ENCODE measurements at regions not wholly inside any gene's neighbourhood (a gene's known extent, or its start where the extent isn't known, plus 50 kb on each side); places are given as distances from the start of the nearest gene placed in this dataset.

GRCh38 chr2:142188562-142188961 is 57.7 kb upstream of the LRP1B start (continued):
- TF ChIP-seq, protein P1, sequence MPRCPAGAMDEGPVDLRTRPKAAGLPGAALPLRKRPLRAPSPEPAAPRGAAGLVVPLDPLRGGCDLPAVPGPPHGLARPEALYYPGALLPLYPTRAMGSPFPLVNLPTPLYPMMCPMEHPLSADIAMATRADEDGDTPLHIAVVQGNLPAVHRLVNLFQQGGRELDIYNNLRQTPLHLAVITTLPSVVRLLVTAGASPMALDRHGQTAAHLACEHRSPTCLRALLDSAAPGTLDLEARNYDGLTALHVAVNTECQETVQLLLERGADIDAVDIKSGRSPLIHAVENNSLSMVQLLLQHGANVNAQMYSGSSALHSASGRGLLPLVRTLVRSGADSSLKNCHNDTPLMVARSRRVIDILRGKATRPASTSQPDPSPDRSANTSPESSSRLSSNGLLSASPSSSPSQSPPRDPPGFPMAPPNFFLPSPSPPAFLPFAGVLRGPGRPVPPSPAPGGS (IDR thresholded peaks at IDR 0.05): no peak
- TF ChIP-seq HOXB13 (CRISPR knock-in tag; IDR thresholded peaks at IDR 0.05; ENCODE audit: low read depth) (peak; percentile 93; the same call in 1 of the 2 replicates), EP300 (IDR thresholded peaks at IDR 0.05) (no peak), MAFK (IDR thresholded peaks at IDR 0.05; ENCODE audit: partially characterized antibody) (peak; percentile 67), CHD4 (IDR thresholded peaks at IDR 0.05; ENCODE audit: borderline replicate concordance) (no peak), ZNF302 (CRISPR knock-in tag; IDR thresholded peaks at IDR 0.05) (peak; percentile 79; the same call in 1 of the 2 replicates)
- TF ChIP-seq, protein P2, sequence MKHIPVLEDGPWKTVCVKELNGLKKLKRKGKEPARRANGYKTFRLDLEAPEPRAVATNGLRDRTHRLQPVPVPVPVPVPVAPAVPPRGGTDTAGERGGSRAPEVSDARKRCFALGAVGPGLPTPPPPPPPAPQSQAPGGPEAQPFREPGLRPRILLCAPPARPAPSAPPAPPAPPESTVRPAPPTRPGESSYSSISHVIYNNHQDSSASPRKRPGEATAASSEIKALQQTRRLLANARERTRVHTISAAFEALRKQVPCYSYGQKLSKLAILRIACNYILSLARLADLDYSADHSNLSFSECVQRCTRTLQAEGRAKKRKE (CRISPR knock-in tag; IDR thresholded peaks at IDR 0.05; ENCODE audit: low read depth): peak; percentile 97

GRCh38 chr2:142180820-142181533 is 50.2 kb upstream of the LRP1B start:
- H3K4me1 ChIP-seq: peaks cover 9% of the 10 kb centered on the region
- 70% methylated on average over 22 of the region's 22 CpGs for WGBS (ENCODE audit: missing lambda C conversion rate)
- TF ChIP-seq, protein P3, sequence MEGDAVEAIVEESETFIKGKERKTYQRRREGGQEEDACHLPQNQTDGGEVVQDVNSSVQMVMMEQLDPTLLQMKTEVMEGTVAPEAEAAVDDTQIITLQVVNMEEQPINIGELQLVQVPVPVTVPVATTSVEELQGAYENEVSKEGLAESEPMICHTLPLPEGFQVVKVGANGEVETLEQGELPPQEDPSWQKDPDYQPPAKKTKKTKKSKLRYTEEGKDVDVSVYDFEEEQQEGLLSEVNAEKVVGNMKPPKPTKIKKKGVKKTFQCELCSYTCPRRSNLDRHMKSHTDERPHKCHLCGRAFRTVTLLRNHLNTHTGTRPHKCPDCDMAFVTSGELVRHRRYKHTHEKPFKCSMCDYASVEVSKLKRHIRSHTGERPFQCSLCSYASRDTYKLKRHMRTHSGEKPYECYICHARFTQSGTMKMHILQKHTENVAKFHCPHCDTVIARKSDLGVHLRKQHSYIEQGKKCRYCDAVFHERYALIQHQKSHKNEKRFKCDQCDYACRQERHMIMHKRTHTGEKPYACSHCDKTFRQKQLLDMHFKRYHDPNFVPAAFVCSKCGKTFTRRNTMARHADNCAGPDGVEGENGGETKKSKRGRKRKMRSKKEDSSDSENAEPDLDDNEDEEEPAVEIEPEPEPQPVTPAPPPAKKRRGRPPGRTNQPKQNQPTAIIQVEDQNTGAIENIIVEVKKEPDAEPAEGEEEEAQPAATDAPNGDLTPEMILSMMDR (IDR thresholded peaks at IDR 0.05): peak; percentile 30; the same call in 2 of the 3 replicates
- TF ChIP-seq EP300 (IDR thresholded peaks at IDR 0.05) (no peak), RAD21 (conservative IDR thresholded peaks at IDR 0.05 in 1 of 2, IDR thresholded peaks at IDR 0.05 in 1 of 2) (peak in 1 of 2 experiments; percentile 18; a peak in 1 of 5 replicates), FOSL2 (IDR thresholded peaks at IDR 0.05) (no peak), FOSL2 (CRISPR knock-in tag; IDR thresholded peaks at IDR 0.05) (peak; percentile 82)
- ChIA-PET POLR2A (no interaction called here), CTCF (interaction anchor here (1.2 to 1.5 kb wide), 2 partner anchors 11 to 12 kb away, joined by 3 to 6 read pairs; no protein-coding TSS in a partner anchor)
- no peak for FAIRE-seq
- ATAC-seq: peak; percentile 77 to 85
- H3K9me3 ChIP-seq: no peaks in the 10 kb centered on the region
- no peak overlapping the region for H3K4me3 ChIP-seq
- H3K4me2 ChIP-seq: no peak overlapping the region
- peak in 1 of 2 experiments; percentile 47 for DNase-seq (ENCODE audit: low read depth in 1 of 2, low spot score in 1 of 2)
- no peak overlapping the region for H3K27ac ChIP-seq

Data from A549 (cell line).